ENCODE measurements at regions not wholly inside any gene's neighbourhood (a gene's known extent, or its start where the extent isn't known, plus 50 kb on each side); places are given as distances from the start of the nearest gene placed in this dataset.

GRCh38 chr1:34671887-34672286, 83.0 kb upstream of the GJB5 start:
- no peak for DNase-seq

GRCh38 chr1:34681480-34682451, 73.1 kb upstream of the GJB5 start:
- peak; percentile 29 for DNase-seq

- DNase-seq, result no peak
Observed at GRCh38 chr1:34682452-34683223, 72.2 kb upstream of the GJB5 start.

- DNase-seq, result no peak
Observed at GRCh38 chr1:34683616-34684015, 71.2 kb upstream of the GJB5 start.

- no peak for DNase-seq
Observed at GRCh38 chr1:34684266-34684665, 70.6 kb upstream of the GJB5 start.

- no peak for DNase-seq
Observed at GRCh38 chr1:34685225-34685624, 69.6 kb upstream of the GJB5 start.

GRCh38 chr1:34686531-34686930, 68.3 kb upstream of the GJB5 start:
- no peak for DNase-seq

- DNase-seq, result no peak
Observed at GRCh38 chr1:34688006-34688741, 66.7 kb upstream of the GJB5 start.

- no peak for DNase-seq
Observed at GRCh38 chr1:34690269-34690668, 64.6 kb upstream of the GJB5 start.

GRCh38 chr1:34693081-34693480, 61.8 kb upstream of the GJB5 start:
- no peak for DNase-seq

- no peak for DNase-seq
Observed at GRCh38 chr1:34694383-34694782, 60.5 kb upstream of the GJB5 start.

GRCh38 chr1:34695580-34695979, 59.3 kb upstream of the GJB5 start:
- no peak for DNase-seq

- DNase-seq, result no peak
Observed at GRCh38 chr1:34696230-34696629, 58.6 kb upstream of the GJB5 start.

GRCh38 chr1:34696981-34697380, 57.9 kb upstream of the GJB5 start:
- no peak for DNase-seq

- no peak for DNase-seq
Observed at GRCh38 chr1:34697818-34698217, 57.0 kb upstream of the GJB5 start.

GRCh38 chr1:34701326-34702060, 53.4 kb upstream of the GJB5 start:
- DNase-seq, result no peak

Measured in activated CD8-positive, alpha-beta memory T cell treated with anti-CD3 and anti-CD28 coated beads, Interleukin-2, amount 50 U/mL, for 4 hours (primary cell).